Ishikawa (cell line): ENCODE measurements at regions not wholly inside any gene's neighbourhood (a gene's known extent, or its start where the extent isn't known, plus 50 kb on each side); places are given as distances from the start of the nearest gene placed in this dataset.

ENCODE experiments used
- EGR1 ChIP-seq: IDR thresholded peaks from 2 replicates; pipeline ENCODE4 v1.6.1; 2012
- EP300 ChIP-seq: IDR thresholded peaks from 2 replicates; pipeline ENCODE4 v1.6.1; 2012; ENCODE audit warnings: borderline replicate concordance
- RAD21 ChIP-seq: IDR thresholded peaks from 2 replicates; pipeline ENCODE4 v1.6.1; 2012; ENCODE audit warnings: low read depth
- TCF12 ChIP-seq: IDR thresholded peaks from 2 replicates; pipeline ENCODE4 v1.6.1; 2012; ENCODE audit warnings: low read depth
- USF1 ChIP-seq: IDR thresholded peaks from 2 replicates; pipeline ENCODE4 v1.6.1; 2012
- ZBTB7A ChIP-seq: IDR thresholded peaks from 2 replicates; pipeline ENCODE4 v1.6.1; 2012; ENCODE audit warnings: low read depth

GRCh38 chr6:76803038-76803580 lies 660.2 kb downstream of the HTR1B start:
- TF ChIP-seq USF1 (no peak), EGR1 (no peak), RAD21 (no peak), ZBTB7A (no peak), TCF12 (no peak), EP300 (no peak)
